HG02981 (cell line): ENCODE measurements at regions not wholly inside any gene's neighbourhood (a gene's known extent, or its start where the extent isn't known, plus 50 kb on each side); places are given as distances from the start of the nearest gene placed in this dataset.
"Not testable (repeated sequence)": the region's sequence is repeated elsewhere in the genome, so short reads cannot be mapped to it uniquely, and the experiment has no call there.

ENCODE experiments used
- ATAC-seq: cut with Tn5 transposase; IDR thresholded peaks from one replicate; pipeline ENCODE4 v1.9.1; 2021; ENCODE audit warnings: mild to moderate bottlenecking, moderate library complexity; ENCODE audit not compliant: unreplicated experiment

DNA sequence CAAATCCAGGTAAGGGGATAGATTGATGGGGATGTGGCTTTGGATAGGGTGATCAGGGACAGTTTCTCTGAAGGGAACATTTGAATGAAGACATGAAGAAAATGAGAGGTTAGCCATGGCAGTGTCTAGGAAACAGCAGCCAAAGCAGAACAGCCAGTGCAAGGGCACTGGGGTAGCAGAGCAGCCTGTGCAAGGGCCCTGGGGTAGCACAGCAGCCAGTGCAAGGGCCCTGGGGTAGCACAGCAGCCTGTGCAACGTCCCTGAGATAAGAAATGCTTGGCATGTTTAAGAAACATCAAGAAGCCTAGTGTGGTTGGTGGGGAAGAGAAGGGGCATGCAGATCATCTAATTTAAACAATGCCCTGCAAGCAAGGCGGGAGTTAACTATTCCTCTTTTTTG lies 128.5 kb downstream of the IRX5 start:
- no peak for ATAC-seq

GRCh38 chr16:55061126-55061525 lies 130.5 kb downstream of the IRX5 start:
- ATAC-seq = no peak

- ATAC-seq = no peak
These were observed 131.8 kb downstream of the IRX5 start for GRCh38 chr16:55062442-55062841.

DNA sequence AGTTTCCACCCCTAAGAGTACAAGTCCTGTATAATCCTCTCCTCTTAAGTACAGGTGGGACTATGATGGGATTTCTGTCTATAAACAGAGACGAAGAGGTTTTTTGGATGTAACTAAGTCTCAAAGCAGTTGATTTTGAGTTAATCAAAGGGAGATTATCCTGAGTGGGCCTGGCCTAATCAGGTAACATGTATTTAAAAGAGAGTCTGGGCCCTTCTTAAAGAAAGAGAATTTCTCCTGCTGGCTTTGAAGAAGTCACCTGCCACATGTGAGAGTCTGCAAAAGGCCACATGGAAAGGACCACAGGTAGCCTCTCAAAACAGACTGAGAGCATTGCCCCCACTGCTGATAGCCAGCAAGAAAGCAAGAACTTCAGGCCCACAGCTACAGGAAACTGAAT lies 142.3 kb downstream of the IRX5 start:
- no peak for ATAC-seq

GRCh38 chr16:55073830-55074229 lies 143.2 kb downstream of the IRX5 start:
- ATAC-seq = no peak

- not testable (repeated sequence) for ATAC-seq
These were observed 144.5 kb downstream of the IRX5 start for GRCh38 chr16:55075208-55075607.

DNA sequence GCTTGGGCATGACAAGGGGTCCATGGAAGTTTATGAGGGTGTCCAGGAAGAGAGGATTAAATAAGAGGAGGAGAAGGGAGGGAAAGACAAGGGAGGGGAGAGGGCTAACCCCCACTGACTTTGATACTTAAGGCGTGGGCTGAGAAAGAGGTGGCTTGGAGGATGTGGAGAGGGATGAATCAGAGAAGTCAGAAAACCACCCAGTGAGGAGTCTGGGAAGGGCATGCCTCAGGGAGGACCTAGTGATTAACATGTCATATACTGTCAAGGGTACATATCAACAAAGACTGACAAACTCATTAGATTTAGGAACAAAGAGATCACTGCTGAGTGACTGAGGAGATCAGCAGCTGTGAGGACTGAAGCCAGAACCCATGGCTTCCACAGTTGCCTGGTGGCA lies 145.4 kb downstream of the IRX5 start:
- ATAC-seq = no peak

- ATAC-seq = no peak
These were observed 146.6 kb downstream of the IRX5 start for GRCh38 chr16:55077266-55077665.

- no peak for ATAC-seq
These were observed 147.5 kb downstream of the IRX5 start for GRCh38 chr16:55078153-55078552.

- no peak for ATAC-seq
These were observed 148.2 kb downstream of the IRX5 start for GRCh38 chr16:55078699-55079410.

GRCh38 chr16:55081622-55082590 lies 151.2 kb downstream of the IRX5 start:
- ATAC-seq = no peak

DNA sequence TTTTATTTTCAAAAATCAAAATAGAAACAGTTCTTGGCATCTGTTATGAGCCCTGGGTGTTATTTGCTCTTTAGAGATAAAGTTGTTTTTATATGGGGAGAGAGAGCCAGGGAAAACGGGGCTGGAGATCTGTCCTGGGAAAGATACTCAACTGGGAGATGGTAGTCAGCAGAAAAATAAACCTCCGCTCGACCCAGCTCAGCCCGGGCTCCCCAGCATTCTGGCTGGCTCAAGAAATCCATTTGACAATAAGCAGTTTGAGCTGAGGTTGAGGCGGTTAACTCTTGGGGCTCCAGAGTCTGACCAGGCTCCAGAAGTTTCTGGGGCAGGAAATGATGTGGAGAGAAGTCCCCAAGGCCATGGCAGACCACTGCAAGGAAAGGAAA lies 151.9 kb downstream of the IRX5 start:
- ATAC-seq = no peak

- no peak for ATAC-seq
These were observed 152.4 kb downstream of the IRX5 start for GRCh38 chr16:55083052-55083451.

DNA sequence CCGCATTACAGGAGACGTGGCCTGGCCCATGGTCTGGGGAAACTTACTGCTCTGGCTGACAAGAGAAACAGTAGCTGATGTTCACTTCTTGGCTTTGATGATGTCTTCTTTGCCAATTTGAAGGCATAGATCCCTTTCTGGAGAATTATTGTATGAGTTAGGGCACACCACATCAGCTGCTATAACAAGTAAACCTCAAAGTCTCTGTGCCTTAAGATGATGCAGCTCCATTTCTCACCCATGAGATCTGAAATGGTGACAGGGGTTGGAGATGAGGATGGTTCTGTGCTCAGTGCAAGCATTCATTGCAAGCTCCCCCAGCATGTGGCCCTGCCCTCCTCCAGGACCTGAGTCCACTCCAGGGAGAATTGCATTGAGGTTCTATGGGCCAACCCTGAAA lies 157.4 kb downstream of the IRX5 start:
- no peak for ATAC-seq

GRCh38 chr16:55089600-55089999 lies 158.9 kb downstream of the IRX5 start:
- ATAC-seq = no peak

- ATAC-seq = no peak
These were observed 160.7 kb downstream of the IRX5 start for GRCh38 chr16:55091213-55091870.

DNA sequence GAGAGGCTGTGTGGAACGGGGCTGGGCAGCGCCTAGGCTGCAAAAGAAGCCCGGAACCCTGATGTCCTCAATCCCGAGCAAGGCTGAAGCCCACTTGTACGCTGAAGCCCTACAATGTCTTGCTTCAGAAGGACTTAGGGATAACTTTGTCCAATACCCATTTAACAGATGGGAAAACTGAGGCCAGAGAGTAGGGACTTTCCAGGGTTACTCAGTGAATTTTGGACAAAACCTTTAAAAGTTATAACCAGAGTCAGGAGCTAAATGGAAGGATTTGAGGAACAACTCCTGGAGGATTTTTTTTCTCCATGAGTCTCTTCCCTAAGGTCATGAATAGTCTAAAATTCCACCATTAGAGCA lies 161.2 kb downstream of the IRX5 start:
- ATAC-seq = no peak

GRCh38 chr16:55100100-55100499 lies 169.4 kb downstream of the IRX5 start:
- no peak for ATAC-seq

DNA sequence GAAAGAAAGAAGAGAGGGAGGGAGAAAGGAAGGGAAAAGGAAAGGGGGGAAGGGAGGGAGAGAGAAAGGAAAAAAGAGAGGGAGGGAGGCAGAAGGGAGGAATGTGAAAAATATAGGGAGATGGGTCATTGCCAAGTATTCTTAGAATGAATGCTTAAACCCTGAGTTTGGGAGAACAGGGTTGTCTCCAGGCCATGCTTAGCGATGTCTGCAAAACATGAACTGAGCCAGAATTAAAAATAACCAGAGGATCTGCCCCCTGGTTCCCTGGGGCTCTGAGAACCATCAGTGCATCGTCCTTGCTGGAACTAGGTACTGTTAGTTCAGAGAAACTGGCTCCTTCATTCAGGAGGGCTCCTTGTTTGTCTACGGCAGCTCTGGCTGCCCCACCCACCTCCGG lies 170.4 kb downstream of the IRX5 start:
- no peak for ATAC-seq

DNA sequence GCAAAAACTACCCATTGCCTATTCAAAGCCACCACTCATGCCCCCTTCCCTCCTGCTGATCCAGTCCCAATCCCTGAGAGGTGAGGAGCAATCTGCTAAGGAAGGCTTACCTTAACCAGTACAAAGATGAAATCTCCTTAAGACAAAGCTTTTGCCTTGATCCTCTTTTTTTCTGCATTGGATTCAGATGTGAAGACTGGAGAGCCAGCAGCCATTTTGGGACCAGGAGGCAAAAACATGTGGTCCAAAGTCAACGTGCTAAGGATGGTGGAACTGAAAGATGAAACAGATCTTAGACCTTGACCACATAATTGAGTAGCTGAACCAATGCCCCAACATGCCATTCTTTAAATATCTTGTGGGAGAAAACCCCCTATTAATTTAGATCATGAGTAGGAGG lies 171.4 kb downstream of the IRX5 start:
- ATAC-seq = no peak

DNA sequence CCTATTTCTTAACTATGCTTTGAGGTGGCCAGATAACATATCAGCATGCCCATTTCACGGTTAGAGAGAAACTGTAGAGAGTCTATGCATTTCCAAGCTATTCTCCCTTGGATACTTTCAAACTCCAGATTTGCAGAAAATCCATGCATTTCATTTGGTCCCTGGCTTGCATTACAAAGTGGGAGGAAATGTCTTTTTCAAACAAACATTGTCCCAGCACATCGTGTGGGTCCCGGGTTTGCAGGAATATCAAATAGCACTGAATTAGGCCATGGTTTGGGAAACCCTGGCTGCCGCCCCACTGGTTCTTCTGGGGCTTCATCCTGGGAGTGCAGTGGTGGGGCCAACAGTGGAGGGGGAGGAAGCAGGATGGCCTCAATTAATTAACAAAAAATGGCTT lies 171.9 kb downstream of the IRX5 start:
- ATAC-seq = no peak

GRCh38 chr16:55107851-55108250 lies 177.2 kb downstream of the IRX5 start:
- no peak for ATAC-seq
